HG02885 (cell line): ENCODE measurements at regions not wholly inside any gene's neighbourhood (a gene's known extent, or its start where the extent isn't known, plus 50 kb on each side); places are given as distances from the start of the nearest gene placed in this dataset.
"Not testable (repeated sequence)": the region's sequence is repeated elsewhere in the genome, so short reads cannot be mapped to it uniquely, and the experiment has no call there.

Experiments
- ATAC-seq: cut with Tn5 transposase; IDR thresholded peaks from one replicate; pipeline ENCODE4 v1.9.1; 2021; ENCODE audit warnings: mild to moderate bottlenecking; ENCODE audit not compliant: unreplicated experiment, poor library complexity

DNA sequence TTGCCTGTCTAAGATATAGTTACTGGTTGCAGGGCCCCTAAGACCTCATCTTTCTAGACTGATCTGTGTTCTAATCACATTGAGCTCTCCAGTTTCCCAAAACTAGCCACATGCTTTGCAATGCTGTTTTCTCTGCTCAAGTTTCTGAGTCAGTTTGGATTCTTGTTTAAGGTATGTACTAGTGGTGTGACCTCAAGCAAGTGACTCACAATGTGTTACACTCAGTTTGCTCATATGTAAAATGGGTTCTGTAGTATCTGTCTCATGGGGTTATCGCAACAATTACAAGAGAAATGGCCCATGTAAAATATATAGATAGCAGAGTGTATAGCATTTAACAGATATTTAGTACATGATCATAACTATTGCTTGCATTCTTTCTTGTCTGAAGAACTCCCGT, 153.1 kb upstream of the ELL2 start:
- ATAC-seq, result no peak

GRCh38 chr5:96113170-96113939, 151.7 kb upstream of the ELL2 start:
- no peak for ATAC-seq

- ATAC-seq, result no peak
Measured at GRCh38 chr5:96112703-96113102, 151.1 kb upstream of the ELL2 start.

DNA sequence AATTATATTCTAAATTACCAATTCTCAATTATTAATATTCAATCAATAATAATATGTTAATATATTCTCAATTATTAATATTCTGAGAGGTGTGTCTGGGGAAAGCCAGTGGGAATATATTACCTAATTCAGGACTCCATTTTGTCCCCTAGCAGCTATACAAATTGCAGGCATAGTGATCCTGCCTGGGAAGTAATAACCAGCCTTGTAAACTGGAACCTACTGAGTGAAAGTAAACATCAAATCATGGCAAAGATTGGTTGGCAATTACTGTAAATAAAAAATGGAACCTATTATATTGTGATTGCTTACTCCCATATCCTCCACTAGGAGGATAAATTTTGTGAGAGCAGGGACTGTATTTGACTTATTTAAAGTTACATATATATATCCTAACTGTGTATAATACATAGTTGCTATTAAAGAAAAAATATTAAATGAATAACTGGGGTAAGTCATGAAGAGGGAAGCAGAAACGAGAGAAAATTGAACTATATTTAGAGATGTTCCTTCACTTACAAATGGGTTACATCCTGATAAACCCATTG, 150.5 kb upstream of the ELL2 start:
- ATAC-seq, result no peak

- ATAC-seq, result no peak
Measured at GRCh38 chr5:96111080-96111756, 149.6 kb upstream of the ELL2 start.

GRCh38 chr5:96110300-96110699, 148.6 kb upstream of the ELL2 start:
- ATAC-seq, result no peak

- ATAC-seq, result not testable (repeated sequence)
Measured at GRCh38 chr5:96108629-96109028, 147.0 kb upstream of the ELL2 start.

DNA sequence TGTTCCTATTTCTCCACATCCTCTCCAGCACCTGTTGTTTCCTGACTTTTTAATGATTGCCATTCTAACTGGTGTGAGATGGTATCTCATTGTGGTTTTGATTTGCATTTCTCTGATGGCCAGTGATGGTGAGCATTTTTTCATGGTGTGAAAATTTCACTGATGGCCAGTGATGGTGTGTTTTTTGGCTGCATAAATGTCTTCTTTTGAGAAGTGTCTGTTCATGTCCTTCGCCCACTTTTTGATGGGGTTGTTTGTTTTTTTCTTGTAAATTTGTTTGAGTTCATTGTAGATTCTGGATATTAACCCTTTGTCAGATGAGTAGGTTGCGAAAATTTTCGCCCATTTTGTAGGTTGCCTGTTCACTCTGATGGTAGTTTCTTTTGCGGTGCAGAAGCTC, 142.2 kb upstream of the ELL2 start:
- ATAC-seq, result not testable (repeated sequence)

DNA sequence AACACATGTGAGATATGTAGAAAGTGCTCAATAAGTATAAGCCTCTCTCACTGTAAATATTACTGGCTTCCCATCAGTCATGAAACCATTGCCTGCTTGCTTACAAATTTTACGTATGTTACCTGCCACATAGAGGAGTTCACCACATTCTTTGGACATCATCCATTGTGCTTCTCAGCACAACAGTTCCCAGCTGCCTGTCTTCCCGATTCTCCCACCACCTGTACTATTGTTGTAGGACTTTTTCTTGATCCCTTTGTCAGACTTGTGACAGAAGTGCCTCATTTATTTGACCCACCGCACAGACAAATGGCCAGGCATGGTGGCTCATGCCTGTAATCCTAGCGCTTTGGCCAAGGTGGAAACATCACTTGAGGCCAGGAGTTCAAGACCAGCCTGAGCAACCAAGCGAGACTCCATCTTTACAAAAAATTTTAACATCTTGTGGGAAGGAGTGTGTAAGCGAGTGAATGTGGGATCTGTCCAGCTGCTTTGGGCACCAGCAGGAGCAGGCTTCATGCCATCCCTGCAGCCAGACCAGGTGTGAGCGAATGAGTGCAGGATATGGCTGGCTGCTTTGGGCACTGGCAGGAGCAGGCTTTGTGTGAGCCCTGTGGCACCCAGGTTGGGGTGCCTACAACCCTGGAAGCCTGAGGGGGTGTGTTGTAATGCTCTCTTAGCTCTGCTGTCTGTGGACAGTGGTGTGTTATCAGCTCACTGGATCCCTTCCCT, 139.9 kb upstream of the ELL2 start:
- ATAC-seq, result no peak

DNA sequence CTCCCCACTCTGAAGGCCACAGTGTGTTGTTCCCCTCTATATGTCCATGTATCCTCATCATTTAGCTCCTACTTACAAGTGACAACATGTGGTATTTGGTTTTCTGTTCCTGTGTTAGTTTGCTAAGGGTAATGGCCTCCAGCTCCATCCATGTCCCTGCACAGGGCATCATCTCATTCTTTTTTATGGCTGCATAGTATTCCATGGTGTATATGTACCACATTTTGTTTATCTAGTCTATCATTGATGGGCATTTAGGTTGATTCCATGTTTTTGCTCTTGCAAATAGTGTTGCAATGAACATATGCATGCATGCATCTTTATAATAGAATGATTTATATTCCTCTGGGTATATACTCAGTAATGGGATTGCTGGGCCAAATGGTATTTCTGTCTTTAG, 135.8 kb upstream of the ELL2 start:
- ATAC-seq, result not testable (repeated sequence)

- no peak for ATAC-seq
Measured at GRCh38 chr5:96096724-96097123, 135.1 kb upstream of the ELL2 start.

DNA sequence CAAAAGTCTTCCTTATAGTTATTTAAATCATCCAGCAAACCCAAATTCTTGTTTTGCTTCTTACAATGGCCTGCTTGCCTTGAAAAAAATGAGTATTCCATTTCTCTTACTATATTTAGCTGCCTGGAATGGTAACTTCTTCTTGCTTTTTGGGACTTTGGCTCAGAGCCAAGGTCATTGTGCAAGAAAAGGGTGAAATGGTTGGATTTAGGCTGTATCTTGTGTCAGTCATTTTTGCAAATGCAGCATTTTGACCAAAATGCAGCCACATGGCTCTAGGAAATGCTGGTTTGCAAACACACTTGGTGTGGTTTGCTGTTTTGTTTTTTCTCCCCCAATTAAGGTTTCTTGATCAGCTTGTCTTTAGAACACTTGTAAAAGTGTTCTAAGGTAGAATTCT, 133.3 kb upstream of the ELL2 start:
- ATAC-seq, result no peak

- no peak for ATAC-seq
Measured at GRCh38 chr5:96093890-96094381, 132.3 kb upstream of the ELL2 start.

DNA sequence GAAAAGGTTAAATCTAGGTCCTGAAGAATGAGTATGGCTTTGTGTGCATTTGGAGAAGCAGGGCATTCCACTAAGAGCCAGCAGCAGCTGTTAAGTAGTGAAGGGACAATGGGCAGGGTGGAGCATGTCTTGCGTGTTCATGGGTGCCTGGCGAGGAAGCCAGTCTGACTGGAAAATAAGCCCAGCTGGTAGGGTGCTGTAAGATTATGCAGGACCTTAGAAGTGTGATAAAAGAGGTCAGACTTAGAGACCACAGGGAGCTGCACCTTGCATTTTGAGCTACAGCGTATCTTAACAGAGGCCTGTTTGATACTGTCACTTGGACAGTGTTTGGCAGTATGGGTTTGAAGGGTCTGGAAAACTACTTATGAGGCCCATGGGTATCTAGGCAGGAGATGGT, 131.7 kb upstream of the ELL2 start:
- ATAC-seq, result no peak

GRCh38 chr5:96091874-96092273, 130.2 kb upstream of the ELL2 start:
- no peak for ATAC-seq

- ATAC-seq, result no peak
Measured at GRCh38 chr5:96090215-96090614, 128.6 kb upstream of the ELL2 start.

DNA sequence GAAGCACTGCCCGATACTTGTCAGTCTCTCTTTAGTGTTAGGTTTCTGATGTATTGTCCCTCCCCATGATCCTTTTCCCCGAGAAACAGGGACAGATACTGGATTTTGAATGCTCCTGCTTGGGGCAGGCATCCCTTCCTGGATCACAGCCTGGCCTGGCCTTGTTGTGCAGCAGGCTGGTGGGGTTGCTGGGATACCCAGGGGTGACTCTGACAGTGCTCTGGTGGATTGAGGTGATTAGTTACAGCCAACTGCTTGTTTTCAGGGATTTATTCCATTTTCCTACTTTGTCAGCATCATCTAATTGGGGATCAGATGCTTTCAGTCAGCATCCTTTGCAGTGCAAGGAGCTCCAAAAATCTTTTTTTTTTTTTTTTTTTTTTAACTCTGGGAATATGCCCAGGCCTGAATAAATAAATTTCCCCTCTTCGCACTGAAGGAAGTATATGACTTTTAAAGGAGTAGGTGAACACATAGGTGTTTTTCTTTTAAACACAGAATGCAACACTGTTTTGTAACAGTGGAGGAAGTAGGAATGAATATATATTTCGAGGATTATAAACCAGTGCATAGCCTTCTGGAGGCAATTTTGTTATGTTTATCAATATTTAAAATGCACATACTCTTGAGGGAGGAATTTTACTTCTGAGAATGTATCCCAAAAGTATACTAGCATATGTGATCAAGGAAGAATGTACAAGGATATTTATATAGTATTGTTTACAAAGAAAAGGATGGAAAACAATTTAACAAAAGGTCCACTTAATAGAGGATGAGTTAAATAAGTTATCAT, 127.3 kb upstream of the ELL2 start:
- ATAC-seq, result no peak

GRCh38 chr5:96087939-96088338, 126.3 kb upstream of the ELL2 start:
- no peak for ATAC-seq

GRCh38 chr5:96084874-96085506, 123.3 kb upstream of the ELL2 start:
- no peak for ATAC-seq
